HCEC 1CT (cell line): ENCODE measurements at regions not wholly inside any gene's neighbourhood (a gene's known extent, or its start where the extent isn't known, plus 50 kb on each side); places are given as distances from the start of the nearest gene placed in this dataset.
"Not testable (repeated sequence)": the region's sequence is repeated elsewhere in the genome, so short reads cannot be mapped to it uniquely, and the experiment has no call there.

Experiments used
- DNase-seq: peaks from one replicate; pipeline ENCODE4 v3.0.0-alpha.2; 2017

DNA sequence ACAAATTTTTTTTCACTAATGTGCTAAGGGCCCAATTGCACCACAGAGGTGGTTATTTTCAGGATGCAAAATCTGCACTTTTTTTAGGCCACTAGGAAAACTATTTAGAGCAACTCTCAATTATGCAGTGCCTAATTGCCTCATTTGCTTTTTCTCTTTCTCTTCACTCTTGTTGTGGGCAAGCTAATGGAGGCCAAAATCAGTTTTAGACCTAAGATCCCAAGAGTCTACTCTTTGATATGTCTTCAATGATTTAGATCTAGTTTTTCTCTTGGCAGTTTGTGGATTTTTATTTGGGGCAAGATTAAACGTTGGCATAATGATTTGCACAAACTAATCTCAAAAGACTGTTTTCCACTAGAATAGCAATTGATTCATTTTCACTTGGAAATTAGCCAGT is 1996.9 kb downstream of the LRRC4C start:
- DNase-seq = no peak

DNA sequence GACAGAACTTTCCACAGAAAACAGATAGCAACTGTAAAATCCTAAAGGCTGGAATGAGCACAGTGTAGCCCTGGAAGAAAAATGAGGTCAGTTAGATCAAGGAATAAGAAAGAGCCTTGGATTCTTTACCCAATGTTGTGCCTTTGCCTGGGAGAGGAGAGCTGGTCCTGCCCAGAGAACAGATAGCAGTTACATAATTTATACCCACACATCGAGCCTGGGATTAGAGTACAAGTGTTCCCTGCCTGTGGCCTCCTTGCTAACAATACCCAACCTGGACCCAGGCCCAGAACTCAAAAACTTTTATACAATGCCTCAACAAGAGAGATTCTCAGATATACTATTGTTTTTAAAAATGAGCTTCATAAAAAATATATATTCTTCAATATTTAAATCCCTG is 1998.4 kb downstream of the LRRC4C start:
- DNase-seq = no peak

DNA sequence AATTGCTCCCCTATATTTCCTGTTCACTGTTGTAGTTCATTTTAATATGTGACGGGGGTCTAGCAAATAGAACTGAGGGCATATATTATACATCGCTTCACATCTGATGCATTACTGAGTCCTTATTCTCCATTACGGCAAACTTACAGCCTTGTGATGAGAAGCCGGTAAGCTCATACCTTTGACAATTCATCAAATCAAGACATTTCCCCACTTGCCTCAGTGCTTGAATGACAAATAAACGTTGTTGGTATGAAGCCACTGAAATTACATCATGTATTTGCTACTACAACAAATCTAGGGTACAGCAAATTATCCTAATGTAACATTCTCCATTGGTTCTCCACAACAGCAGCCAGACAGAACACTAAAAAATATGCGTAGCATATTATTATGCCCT is 1999.8 kb downstream of the LRRC4C start:
- no peak for DNase-seq

DNA sequence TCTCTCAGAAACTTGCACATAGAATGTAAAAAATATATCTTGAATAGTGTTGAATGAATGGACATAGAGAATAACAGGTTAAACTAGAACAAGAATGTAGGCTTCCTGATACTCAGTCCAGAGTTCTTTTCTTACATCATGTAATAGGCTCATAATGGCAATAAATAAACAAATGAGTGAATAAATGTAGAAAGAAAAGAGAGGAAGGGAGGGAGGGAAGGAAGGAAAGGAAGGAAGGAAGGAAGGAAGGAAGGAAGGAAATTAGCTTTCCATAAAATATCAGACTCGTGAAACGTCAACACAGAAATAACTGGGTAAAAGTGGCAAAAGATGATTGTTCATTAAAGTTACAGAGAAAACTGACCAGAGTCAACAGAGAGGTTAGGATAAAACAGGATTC is 2001.0 kb downstream of the LRRC4C start:
- no peak for DNase-seq

DNA sequence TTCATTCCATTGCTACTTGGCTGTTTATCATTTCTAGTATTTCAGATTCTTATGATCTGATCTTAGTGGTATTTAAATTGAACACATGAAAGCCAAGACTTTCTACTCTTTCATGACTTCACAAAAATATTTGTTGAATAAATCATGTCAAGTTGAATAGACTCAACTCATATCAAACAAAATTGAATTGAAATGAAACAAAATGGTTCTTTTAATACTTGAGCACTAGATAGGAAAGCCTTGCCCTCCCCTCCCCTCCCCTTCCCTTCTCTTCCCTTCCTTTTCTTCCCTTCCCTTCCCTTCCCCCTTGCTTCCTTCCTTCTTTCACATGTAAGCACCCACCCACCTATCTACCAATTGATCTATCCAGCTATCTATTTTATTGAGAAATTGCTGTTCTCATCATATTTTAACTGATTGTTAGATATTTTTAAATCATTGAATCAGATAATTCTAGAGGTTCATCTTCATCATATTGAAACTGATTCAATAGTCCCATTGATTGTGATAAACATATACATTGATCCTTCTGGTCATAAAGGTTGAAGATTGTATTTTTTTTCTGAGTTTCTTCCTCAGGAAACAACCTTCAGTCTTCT is 2015.9 kb downstream of the LRRC4C start:
- DNase-seq = no peak

DNA sequence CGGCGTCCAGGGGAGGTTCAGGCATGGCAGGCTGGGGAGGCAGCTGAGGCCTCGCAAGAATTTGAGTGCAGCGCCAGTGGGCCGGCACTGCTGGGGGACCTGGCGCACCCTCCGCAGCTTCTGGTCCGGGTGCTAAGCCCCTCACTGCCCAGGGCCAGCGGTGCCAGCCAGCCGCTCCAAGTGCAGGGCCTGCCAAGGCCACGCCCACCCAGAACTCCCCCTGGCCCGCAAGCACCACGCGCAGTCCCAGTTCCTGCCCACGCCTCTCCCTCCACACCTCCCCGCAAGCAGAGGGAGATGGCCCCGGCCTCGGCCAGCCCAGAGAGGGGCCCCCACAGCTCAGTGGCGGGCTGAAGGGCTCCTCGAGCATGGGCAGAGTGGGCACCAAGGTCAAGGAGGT is 2017.3 kb downstream of the LRRC4C start:
- no peak for DNase-seq

DNA sequence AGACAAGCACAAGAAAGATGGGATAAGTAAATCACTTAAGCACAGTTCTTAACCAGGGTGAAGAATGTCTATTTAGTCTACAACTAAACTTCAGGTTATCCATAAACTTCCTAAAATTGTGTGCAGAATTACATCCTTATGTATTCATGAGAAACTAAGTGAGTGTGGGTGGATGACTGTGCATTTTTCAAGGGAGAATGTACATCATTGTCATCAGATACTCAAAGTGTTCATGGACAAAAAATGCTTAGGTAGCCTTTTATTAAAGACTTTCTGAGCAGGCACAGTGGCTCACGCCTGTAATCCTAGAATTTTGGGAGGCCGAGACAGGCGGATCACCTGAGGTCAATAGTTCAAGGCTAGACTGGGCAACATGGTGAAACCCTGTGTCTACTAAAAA is 2023.8 kb downstream of the LRRC4C start:
- DNase-seq = no peak

DNA sequence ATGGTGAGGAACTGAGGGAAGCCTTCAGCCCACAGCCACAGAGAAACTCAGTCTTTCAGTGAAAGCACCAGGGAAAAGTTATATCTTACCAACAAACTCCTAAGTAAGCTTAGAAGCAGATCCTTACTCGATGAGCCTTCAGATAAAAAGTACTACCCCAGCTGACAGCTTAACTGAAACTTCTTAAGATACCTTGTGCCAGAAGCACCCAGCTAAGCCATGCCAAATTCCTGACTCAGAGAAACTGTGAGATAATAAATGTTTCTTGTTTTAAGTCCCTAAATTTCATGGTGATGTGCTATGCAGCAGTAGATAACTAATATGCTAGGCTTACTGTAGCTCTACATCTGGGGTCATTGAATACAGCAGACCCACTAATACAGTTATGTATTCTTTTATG is 2025.0 kb downstream of the LRRC4C start:
- no peak for DNase-seq

DNA sequence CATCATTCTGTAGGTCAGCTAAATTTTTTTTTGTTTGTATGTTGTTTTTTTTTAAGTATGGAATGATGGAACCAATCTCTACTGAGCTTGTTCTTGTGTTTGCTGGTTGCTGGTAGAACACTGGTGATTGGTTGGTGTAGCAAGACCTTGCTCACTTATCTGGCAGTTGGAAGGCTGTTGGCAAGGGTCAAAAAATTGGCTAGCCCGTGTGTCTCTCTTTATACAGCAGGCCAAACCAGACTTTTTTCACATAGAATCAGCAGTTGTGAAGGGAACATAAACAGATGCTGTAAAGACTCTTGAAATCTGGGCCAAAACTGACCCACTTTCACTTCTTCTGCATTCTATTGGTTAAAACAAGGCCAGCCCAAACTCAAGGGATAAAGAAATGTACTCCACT is 2026.5 kb downstream of the LRRC4C start:
- no peak for DNase-seq

DNA sequence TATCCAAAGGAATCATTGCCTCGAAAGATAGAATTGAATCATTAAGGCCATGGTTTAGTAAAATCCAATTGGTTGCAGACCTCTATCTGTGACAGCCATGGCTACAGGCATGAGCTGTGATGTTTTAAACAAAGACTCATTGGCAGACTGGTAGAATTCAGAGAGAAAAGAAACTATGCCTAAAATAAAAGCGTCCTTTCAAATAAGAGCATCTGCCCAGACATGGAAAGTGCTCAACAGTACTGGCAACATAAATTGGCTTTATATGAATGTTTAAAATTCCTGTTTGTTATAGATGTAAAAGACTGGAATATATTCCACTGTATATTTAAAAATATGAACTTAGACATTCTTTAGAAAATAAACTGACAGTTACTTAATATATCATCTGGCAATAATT is 2034.2 kb downstream of the LRRC4C start:
- DNase-seq = no peak

DNA sequence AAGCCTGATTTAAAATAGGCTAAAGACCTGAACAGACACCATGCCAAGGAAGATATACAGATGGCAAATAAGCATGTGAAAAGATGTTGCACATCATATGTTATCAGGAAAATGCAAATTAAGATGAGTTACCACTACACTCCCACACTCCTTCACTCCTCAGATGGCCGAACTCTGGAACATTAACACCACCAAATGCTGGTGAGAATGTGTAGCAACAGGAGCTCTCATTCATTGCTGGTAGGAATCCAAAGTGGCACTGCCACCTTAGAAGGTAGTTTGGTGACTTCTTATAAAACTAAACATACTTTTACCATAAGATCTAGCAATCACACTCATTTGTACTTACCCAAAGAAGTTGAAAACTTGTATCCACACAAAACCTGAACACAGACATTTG is 2047.3 kb downstream of the LRRC4C start:
- no peak for DNase-seq

DNA sequence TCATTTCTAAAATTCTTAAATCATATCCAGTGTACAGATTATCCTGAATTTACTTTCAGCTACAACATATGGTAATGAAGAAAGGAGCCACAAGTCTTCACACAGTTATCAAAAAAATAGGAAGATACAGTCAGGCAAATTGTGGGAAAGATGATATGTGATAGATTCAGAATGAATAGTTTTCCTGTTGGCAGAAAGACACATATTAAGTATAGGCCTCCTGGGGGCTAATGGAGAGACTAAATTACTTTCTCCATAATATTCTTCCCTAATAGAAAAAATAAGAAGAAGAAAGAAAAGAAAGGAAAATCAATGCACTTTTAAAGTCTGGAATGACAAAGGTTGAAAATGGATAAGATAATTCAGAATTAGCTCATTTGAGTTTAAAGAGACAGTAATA is 2073.5 kb downstream of the LRRC4C start:
- DNase-seq = no peak

DNA sequence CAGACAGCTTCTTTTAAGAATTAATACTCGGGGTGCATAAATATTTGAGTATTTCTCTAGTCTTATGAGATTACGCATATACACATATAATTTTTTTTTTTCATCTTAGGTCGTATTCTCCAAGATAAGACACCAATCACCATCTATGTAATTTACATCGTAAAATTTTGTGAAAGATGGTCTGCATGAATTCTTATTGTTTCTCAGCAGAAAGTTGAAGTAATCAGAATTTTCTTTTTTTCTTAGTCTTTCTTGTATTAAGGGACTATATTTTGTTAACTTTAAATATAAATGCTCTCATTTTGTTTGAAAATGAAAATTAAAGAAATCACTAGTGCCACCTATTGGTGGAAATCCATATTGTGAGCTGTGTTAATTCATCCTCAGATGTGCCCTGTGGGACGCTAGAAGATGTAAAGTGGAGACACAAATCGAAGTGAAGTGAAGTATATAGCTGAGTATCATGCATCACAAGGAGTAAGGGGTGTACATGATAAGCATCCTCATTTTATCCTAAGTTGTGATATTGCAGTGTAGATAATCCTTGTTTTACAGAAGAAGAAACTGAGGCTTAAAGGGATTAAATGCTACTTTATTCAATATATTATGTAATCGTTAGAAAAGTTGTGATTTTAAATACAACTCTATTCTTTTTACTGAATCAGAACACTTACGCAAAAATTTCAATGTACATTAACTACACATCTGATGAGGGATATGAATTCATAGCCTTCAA is 2084.3 kb downstream of the LRRC4C start:
- DNase-seq = no peak

DNA sequence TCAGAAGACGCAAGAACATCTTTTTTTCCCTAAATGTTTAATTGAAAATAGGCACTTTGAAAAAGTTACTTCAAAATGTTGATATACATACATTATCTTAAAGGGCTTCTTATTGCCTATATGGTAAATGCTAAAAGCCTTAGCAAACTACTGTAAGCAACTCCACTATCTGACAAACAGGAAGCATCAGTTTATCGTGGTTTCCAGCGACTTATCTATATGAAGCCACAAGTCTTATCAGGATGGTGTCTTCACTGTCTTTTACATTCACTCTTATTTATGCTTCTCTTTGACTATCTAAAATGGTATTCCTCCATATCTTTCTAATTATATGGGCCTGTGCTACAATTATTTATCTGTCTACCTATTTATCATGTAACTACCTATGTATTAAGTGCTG is 2091.9 kb downstream of the LRRC4C start:
- DNase-seq = no peak

DNA sequence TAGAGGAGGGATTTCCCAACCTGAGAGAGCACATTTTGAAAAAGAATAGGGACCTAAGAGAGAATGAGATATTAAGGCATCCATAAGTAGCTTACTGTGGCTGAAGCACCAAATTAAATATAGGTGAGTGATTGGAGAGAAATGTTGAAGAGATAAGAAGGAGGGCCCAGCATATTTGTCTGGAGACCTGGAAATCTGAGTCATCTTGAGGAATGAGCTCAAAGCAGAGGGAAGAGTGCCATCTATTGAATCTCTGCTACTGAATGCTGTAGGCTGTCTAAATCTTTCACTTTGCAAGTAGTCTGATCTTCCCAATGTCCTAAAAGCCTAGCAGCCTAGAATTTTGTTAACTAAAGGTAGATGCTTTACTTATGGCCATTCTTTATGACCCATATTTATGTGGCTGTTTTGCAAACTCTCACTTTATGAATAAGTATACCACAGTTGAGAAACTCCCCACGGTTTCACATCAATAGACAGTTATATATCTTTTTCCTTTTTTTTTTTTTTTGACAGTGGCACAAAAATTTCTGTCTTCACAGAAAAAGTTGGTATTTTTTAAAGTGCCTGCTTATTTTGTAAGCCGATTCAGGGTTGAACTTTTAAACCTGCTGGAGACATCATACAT is 2093.5 kb downstream of the LRRC4C start:
- no peak for DNase-seq

DNA sequence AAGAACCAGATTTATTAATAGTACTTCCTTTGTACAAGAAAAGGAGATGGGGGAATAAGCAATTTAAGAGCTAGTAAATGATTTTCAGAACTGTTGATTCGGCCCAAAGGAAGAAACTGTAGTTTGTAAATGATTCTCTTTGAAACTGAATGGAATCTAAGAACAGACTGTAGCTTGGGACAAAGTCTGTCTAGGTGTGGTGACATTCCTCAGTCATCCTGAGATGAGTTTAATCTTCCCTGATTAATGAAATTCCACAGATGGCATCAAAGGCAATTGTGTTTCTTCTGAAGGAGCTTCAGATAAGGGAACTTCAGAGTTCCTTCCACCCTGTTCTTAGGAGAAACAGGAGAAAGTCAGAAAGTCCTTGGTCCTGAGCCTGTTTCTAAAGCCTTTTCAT is 2095.9 kb downstream of the LRRC4C start:
- no peak for DNase-seq

DNA sequence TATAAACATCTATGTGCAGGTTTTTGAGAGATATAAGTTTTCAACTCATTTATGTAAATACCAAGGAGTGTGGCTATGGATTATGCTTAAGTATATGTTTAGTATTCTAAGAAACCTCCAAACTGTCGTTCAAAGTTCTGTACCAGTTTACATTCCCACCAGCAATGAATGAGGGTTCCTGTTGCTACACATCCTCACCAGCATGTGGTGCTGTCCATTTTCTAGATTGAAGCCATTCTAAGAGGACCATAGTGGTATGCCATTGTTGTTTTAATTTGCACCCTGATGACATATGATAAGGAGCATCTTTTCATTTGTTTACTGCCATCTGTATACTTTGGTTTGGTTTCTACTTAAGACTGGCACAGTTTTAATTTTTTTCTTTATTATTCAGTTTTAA is 2097.9 kb downstream of the LRRC4C start:
- no peak for DNase-seq

DNA sequence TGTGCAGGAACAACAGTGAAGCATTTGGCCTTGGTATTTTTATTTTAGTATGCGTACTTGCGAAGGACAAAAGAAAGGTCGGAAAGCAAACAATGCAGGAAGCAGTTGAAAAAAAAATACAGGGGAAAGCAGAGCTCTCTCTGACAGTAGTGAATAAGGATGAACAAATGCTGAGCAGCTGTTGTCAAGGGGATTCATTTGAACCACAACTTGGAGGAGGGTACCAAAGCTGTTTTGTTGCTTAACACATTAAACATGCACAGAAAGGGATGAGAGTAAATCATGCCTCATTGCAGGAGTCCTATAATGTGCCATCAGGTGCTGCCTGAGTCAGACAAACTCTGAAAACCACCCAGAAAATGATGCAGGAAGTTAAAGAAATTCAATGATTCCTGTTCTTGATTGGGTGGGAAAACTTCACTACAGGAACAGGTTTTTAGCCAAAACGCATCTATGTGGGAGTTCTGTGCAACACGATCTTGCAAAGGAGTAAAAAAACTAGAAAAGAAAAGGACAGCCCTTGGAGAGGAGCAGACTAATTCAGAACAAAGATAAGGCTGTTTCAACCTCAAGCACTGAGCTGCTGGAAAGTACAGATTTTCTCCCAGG is 2113.5 kb downstream of the LRRC4C start:
- DNase-seq = no peak

DNA sequence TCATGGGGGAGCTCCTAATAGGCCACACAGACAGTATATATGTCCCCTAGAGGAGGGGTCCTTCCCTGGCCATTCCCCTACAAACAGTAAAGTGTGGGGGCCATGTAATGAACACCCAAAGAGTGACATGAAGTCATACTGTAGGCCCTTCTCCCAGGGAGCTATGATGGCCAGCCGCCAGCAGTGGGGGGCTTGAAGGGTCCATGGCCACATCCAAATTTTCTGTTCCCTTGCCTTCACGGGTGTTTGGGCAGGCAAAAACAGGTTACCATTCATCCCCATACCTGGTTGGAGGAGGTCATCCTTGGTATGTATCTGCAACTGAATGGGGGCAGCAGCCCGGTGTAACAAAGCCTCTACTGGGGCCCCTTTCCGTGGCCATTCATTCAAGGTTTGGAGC is 2118.0 kb downstream of the LRRC4C start:
- DNase-seq = no peak

DNA sequence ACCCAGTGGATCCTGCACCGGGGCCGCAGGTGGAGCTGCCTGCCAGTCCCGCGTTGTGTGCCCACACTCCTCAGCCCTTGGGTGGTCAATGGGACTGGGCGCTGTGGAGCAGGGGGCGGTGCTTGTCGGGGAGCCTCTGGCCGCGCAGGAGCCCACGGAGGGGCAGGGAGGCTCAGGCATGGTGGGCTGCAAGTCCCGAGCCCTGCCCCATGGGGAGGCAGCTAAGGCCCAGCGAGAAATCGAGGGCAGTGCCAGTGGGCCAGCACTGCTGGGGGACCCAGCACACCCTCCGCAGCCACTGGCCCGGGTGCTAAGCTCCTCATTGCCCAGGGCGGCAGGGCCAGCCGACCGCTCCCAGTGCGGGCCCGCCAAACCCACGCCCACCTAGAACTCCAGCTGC is 2126.4 kb downstream of the LRRC4C start:
- not testable (repeated sequence) for DNase-seq

DNA sequence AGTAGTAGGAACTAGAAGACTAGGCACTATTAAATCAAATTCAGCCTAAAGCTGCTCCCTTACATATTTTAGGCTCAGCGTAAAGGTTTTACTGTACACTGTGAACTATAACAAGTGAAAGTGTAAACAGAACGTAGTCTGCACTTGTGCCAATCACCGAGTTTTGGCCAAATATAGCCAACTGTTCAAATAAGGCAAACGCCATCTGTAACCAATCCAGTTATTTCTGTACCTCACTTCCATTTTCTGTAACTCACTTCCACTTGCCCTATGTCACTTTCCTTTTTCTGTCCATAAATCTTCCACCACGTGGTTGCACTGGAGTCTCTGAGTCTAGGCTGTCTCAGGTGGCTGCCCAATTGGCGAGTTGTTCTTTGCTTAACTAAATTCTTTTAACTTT is 2132.2 kb downstream of the LRRC4C start:
- DNase-seq = no peak

DNA sequence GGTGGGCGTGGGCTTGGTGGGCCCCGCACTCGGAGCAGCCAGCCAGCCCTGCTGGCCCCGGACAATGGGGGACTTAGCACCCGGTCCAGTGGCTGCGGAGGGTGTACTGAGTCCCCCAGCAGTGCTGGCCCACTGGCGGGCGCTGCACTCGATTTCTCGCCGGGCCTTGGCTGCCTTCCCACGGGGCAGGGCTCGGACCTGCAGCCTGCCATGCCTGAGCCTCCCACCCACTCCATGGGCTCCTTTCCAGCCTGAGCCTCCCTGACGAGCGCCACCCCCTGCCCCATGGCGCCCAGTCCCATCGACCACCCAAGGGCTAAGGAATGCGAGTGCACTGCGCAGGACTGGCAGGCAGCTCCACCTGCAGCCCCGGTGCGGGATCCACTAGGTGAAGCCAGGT is 2147.6 kb downstream of the LRRC4C start:
- not testable (repeated sequence) for DNase-seq

DNA sequence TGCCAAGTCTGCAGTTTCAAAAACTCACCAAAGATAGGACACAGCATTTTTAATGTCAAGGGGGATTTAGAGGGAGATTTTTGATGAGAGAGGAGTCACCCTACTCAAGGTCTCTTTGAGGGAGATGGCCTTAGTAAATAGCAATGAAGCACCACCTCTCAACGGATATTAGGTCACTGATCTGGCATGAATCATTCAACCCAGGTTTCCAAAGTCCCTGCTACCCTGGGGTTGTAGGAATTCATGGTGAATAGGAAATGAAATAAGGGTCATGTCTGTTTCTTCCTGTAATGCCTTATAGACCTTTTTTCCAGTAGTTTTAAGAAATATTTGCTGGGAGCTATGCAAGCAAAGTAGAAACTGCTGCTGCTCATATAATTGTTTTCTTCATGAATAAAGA is 2154.9 kb downstream of the LRRC4C start:
- no peak for DNase-seq

DNA sequence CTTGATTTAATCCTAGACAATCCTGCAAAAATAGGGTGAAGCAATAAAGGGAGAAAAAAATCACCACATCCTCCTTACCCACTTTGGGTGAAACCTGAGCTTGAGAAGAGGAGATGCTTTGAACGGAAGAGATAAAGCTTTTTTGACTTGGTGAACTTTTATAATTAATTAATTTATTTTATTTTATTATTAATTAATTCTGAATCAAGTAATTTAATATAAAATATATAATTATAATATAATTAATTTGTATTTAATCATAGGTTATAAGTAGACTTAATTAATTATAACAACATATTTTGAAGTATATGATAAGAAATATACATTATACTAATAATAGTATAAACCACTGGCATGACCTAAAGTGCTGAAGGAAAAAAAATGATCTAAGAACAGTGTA is 2164.8 kb downstream of the LRRC4C start:
- no peak for DNase-seq
